Stimulated activated CD8-positive, alpha-beta memory T cell treated with anti-CD3 and anti-CD28 coated beads, Interleukin-7, amount 100 ng/mL, for 48 hours (primary cell): ENCODE measurements at regions not wholly inside any gene's neighbourhood (a gene's known extent, or its start where the extent isn't known, plus 50 kb on each side); places are given as distances from the start of the nearest gene placed in this dataset.

Experiments used
- DNase-seq, 2 donors: peaks; one replicate each; pipeline ENCODE4 v3.0.0-alpha.2; 2020; ENCODE audit warnings: low read depth in 1 of 2; ENCODE audit errors: extremely low read depth in 1 of 2

GRCh38 chr2:234135750-234136221, 85.3 kb downstream of the SPP2 start:
- peak; percentile 6 to 29 for DNase-seq

GRCh38 chr2:234134496-234134895, 84.0 kb downstream of the SPP2 start:
- no peak for DNase-seq

- no peak for DNase-seq
Measured at GRCh38 chr2:234133004-234133403, 82.5 kb downstream of the SPP2 start.

GRCh38 chr2:234130777-234131181, 80.3 kb downstream of the SPP2 start:
- DNase-seq, result no peak

GRCh38 chr2:234128606-234129005, 78.1 kb downstream of the SPP2 start:
- DNase-seq, result no peak
